ENCODE measurements at regions not wholly inside any gene's neighbourhood (a gene's known extent, or its start where the extent isn't known, plus 50 kb on each side); places are given as distances from the start of the nearest gene placed in this dataset.
"Not testable (repeated sequence)": the region's sequence is repeated elsewhere in the genome, so short reads cannot be mapped to it uniquely, and the experiment has no call there.

- no peak overlapping the region for H3K4me3 ChIP-seq
- no peak overlapping the region for H3K27ac ChIP-seq
- no peak for DNase-seq
- no peaks in the 10 kb centered on the region for H3K27me3 ChIP-seq
- intact Hi-C loops (cut with DNase I; ENCODE audit: low total_unique reads) = no loop called here
- no peaks in the 10 kb centered on the region for H3K36me3 ChIP-seq (ENCODE audit: low read depth, missing control alignments)
- no peak for TF ChIP-seq CTCF (IDR thresholded peaks at IDR 0.05)
- no peak for TF ChIP-seq POLR2A (IDR thresholded peaks at IDR 0.05)
- H3K4me1 ChIP-seq = no peaks in the 10 kb centered on the region
- 94 to 100% methylated on average over 1 of the region's 1 CpG for WGBS, 2 donors
- no peaks in the 10 kb centered on the region for H3K9me3 ChIP-seq
These were observed 168.6 kb downstream of the RGS9 start for GRCh38 chr17:65305778-65306177.

- intact Hi-C loops (cut with DNase I; ENCODE audit: low total_unique reads) = no loop called here
- Histone ChIP-seq H3K27me3 (no peaks in the 10 kb centered on the region), H3K4me1 (no peaks in the 10 kb centered on the region), H3K4me3 (no peak overlapping the region), H3K27ac (no peak overlapping the region), H3K36me3 (ENCODE audit: low read depth, missing control alignments) (no peaks in the 10 kb centered on the region), H3K9me3 (no peaks in the 10 kb centered on the region)
- no peak for DNase-seq
- 95% methylated on average over 6 to 7 of the region's 7 CpGs for WGBS, 2 donors
- TF ChIP-seq POLR2A (IDR thresholded peaks at IDR 0.05) = no peak
- no peak for TF ChIP-seq CTCF (IDR thresholded peaks at IDR 0.05)
These were observed 167.9 kb downstream of the RGS9 start for GRCh38 chr17:65305116-65305515.

GRCh38 chr17:65301882-65302281 is 164.7 kb downstream of the RGS9 start:
- intact Hi-C loops (cut with DNase I; ENCODE audit: low total_unique reads); H3K4me1 ChIP-seq; H3K36me3 ChIP-seq (ENCODE audit: low read depth, missing control alignments); H3K27me3 ChIP-seq; H3K27ac ChIP-seq; DNase-seq; H3K4me3 ChIP-seq; H3K9me3 ChIP-seq: not testable (repeated sequence)
- 97 to 98% methylated on average over 4 of the region's 4 CpGs for WGBS, 2 donors

GRCh38 chr17:65301184-65301583 is 164.0 kb downstream of the RGS9 start:
- Histone ChIP-seq H3K27me3 (no peaks in the 10 kb centered on the region), H3K4me3 (no peak overlapping the region), H3K4me1 (no peaks in the 10 kb centered on the region), H3K9me3 (no peaks in the 10 kb centered on the region), H3K27ac (no peak overlapping the region), H3K36me3 (ENCODE audit: low read depth, missing control alignments) (no peaks in the 10 kb centered on the region)
- no peak for DNase-seq
- intact Hi-C loops (cut with DNase I; ENCODE audit: low total_unique reads) = no loop called here
- TF ChIP-seq POLR2A (IDR thresholded peaks at IDR 0.05) = no peak
- no peak for TF ChIP-seq CTCF (IDR thresholded peaks at IDR 0.05)
- WGBS, 2 donors = 79 to 90% methylated on average over 2 of the region's 2 CpGs

- Histone ChIP-seq H3K4me1 (no peaks in the 10 kb centered on the region), H3K9me3 (no peaks in the 10 kb centered on the region), H3K36me3 (ENCODE audit: low read depth, missing control alignments) (no peaks in the 10 kb centered on the region), H3K4me3 (no peak overlapping the region), H3K27ac (no peak overlapping the region), H3K27me3 (no peaks in the 10 kb centered on the region)
- 72 to 92% methylated on average over 5 of the region's 5 CpGs for WGBS, 2 donors
- no peak for TF ChIP-seq CTCF (IDR thresholded peaks at IDR 0.05)
- no peak for TF ChIP-seq POLR2A (IDR thresholded peaks at IDR 0.05)
- no peak for DNase-seq
- intact Hi-C loops (cut with DNase I; ENCODE audit: low total_unique reads) = loop anchor here (10.0 kb wide), 1 partner anchor 257 kb away; no protein-coding TSS in a partner anchor
These were observed 160.7 kb downstream of the RGS9 start for GRCh38 chr17:65297916-65298315.
